HG02588 (cell line): ENCODE measurements at regions not wholly inside any gene's neighbourhood (a gene's known extent, or its start where the extent isn't known, plus 50 kb on each side); places are given as distances from the start of the nearest gene placed in this dataset.
"Not testable (repeated sequence)": the region's sequence is repeated elsewhere in the genome, so short reads cannot be mapped to it uniquely, and the experiment has no call there.

ENCODE experiments used
- ATAC-seq: cut with Tn5 transposase; IDR thresholded peaks from one replicate; pipeline ENCODE4 v1.9.1; 2021; ENCODE audit warnings: mild to moderate bottlenecking, moderate library complexity; ENCODE audit not compliant: unreplicated experiment

- ATAC-seq: no peak
These were observed 522.2 kb upstream of the NR3C2 start for GRCh38 chr4:148964456-148964855.

- ATAC-seq: no peak
These were observed 520.5 kb upstream of the NR3C2 start for GRCh38 chr4:148962539-148963290.

DNA sequence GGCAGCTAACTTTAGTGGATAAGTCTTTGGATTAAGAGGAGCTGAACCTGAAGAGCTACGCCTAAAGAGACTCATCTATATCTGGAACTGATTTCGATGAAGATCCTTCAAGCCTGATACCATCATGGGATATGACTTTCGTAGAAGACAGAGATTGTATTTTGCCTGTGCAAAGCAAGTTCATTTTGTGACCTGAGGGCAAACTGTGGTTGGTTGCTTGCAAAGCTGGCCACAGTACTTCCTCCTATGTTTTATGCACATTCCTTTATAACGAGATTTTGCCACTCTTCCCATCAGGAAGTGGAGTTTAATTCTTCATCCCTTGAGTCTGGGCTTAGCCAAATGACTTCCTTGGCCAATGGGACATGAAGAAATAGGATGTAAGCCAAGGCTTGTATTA, 519.3 kb upstream of the NR3C2 start:
- ATAC-seq: no peak

DNA sequence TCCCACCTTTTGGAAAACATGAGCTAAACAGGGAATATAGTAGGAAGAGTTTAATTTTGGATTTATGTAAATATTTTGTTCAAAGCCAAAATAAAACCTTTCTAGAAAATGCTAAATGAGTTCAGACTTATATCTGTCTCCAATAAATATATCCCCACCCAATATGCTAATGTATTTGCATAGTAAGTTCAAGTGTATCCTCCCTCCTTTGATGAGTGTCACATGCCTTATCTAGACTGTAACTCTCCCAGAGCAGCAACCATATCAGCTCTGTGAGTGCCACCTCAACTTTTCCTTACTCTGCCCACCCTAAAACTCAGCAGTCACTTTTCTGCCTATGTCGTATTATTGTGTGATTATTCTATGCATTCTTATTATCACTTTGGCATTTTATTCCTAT, 516.1 kb upstream of the NR3C2 start:
- no peak for ATAC-seq

- no peak for ATAC-seq
These were observed 513.5 kb upstream of the NR3C2 start for GRCh38 chr4:148955564-148956297.

DNA sequence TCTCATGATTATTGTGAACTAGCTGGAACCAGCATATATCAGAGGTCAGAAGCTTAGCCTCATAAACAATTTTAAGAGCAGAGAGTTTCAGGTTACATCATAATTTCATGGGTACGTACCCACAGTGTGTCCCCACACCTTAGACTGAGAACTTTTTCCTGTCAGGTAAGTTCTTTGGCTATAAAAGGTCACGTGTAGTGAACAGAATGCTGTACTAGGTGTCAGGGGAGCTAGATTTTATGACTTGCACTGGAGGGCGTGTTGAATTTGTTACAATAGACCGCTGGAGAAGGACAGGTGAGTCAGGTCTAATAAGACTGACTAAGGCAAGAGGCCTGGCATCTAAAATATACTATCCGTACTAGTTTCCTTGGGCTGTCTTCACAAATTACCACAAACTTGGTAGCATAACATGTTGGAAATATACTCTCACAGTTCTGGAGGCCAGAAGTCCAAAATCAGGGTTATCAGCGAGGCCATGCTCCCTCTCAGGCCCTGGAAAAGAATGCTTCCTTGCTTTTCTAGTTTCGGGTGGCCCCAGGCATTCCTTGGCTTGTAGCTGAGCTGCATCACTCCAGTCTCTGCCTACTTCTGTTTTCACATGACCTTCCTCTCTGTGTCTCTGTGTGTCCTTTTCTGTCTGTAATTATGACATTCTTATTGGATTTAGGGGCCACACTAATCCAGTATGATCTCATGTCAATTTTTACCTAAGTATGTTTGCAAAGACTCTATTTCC, 512.0 kb upstream of the NR3C2 start:
- ATAC-seq: no peak

GRCh38 chr4:148951346-148951745, 509.1 kb upstream of the NR3C2 start:
- no peak for ATAC-seq

DNA sequence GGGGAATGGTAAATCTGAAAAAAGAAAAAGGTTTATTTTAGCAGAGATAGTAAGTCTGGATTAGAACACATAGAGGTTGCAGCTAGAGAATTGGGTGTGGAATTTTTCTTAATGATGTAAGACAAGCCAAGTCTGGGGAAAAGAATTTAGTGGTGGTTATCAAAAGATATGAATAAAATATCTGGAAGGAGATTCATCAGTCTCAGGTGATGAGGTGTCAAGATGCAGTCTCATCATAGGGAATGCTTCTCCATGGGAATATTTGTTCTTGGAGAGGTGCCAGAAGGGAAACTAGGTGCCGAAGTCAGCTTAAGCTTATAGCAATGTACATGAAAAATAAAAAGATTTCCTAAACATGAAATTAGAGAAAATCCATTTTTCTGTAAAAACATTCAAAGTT, 504.1 kb upstream of the NR3C2 start:
- ATAC-seq: no peak

DNA sequence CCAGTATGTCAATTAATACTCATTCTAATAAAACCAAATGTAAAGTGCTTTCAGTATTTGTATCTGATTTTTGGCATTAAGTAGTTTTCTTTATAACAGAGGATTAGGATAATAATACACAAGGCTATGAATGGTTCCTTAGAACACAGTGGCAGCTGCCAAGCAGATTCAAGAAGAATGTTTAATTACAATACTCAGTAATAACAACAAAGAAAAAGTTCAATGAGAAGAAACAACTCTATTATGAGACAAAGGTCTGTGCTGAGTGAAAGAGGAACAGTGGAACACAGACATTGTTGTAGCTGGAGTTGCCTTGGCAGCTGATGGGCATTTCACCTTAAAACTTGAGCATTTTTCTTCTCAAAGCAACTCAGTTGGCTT, 502.6 kb upstream of the NR3C2 start:
- no peak for ATAC-seq

DNA sequence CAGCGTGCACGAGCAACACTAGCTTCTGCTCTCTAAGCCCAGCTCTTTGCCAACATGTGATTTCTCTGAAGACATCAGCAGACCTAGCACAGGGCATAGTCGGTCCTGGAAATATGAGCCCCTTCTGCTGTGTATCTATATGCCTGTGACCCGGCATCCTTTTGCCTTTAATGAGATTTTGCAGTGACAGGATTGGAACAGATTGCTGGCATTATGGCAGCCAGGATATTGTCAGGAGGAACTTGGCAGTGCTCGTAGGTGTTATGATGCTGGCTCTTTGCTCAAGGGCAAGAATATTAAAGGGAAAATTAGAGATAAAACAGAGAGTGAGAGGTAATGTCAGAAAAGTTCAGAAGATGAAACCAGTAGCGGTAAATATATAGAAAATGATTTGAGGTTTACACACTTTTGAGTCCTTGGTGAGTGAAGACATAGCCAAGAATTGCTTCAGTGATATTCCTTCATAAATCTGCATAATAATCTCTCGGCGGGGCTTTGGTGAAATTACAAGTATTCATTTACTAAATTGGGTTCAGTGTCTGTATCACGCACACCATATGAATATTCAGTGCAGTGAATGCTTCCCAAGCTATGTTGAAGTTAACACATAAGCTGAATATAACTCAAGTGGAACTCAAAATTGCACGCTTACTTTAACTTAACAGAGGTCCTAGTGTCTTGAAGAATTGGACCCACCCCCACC, 502.1 kb upstream of the NR3C2 start:
- no peak for ATAC-seq

DNA sequence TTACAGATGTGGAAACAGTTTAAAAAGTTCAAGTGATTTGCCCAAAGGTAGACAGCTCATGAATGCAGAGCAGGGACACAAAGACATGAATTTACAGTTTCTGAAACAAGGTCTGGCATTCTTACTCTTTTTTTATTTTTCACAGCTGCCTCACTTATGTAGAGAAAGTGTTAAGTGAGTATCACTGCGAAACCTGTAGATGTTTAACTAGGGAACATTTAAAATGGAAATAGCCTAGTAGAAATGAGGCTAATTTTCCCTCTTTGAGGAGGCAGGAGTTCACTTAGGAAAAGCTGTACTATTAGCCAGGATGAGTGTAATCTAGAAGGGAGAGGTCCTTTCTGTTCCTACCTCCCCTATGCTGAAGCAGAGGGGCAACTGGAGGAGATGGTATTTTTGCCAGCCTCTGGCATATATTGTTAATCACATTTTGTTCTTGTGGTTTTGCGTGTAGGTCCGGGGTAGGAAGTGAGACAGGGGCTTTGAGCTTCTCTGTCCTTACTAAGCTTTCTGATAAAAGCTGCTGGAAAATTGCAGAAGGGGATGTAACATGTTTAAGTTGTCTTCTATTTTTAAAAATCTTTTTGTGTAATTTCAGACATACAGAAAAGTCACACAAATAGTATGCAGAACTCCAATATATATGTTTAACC, 492.8 kb upstream of the NR3C2 start:
- ATAC-seq: no peak

DNA sequence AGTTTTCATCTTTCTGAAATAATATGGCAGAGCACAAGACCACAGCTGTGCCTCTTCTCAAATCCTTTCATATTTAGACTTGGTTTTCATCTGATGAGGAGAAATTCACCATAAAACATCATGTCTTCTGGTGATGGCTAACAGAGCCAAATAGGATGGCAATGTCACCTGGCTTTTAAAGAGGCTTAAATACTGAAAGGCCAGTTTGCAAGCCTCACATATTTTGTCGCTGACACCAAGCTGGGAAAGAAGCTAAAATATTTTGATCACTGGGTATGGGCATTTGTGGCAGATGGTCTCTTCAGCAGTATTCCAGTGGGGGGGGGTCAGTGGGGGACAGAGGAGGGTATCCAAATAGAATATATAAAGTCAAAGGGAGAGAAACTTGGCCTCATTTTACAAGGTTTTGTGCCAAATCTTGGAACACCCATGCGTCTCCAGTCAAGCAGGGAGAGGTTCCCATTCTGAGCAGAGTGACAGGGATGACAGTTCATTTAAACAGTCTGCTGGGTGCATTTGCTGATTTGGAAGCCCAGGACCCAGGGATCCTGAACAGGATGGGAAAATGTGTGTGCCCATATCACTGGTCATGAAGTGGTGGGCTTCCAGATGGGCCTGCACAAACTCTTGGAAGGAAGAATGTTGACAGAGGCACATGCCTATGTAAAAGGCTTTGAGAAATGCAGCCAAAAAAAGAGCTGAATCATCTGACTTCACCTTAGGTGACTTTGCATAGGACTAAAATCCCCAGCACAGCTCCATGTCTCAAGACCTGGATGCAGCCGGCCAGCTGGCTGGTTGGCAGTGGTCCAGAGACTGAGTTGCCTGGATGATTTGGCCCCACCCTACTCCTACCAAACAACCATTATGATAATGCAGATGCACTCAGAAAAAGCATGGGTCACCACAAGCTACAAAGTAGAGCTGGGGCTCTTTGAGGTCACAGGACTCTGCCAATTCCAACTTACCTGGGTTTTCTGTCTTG, 484.4 kb upstream of the NR3C2 start:
- ATAC-seq: no peak

GRCh38 chr4:148923881-148924280, 481.7 kb upstream of the NR3C2 start:
- ATAC-seq: no peak

DNA sequence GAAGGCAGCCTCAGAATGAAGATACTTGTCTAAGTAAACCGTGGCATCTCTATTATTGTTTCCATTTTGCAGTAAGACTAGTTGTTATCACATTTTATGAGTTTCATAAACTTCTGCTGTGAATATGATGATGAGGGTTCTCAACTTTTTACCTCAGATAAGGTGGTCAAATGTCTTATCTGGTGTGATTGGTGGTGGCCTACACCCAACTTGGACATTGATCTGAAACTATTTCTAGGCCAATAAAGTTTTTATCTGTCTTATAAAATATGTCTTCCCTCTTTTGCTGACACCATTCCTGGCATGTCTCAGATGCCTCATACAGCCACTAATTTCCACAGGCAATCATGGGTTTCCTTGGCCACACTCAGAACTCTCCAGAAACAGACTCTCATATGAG, 480.3 kb upstream of the NR3C2 start:
- no peak for ATAC-seq

DNA sequence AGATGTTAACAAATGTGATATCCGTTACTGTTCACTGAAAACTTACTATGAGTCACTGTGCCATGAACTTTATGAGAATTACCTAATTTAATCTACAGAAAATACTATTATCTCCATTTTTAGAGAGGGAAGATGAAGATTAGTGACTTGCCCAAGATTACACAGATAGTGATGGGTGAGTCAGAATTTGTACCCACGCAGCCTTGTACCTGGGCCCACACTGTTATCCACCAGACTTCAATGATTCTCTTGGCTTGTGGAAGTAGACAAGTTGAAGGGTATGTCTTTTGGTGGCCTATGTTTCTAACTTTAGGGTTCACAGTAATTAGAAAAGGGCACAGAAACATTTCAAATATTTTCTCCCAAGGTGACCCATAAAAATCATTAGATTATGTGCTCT, 472.5 kb upstream of the NR3C2 start:
- ATAC-seq: no peak

- ATAC-seq: no peak
These were observed 472.1 kb upstream of the NR3C2 start for GRCh38 chr4:148914301-148914700.

DNA sequence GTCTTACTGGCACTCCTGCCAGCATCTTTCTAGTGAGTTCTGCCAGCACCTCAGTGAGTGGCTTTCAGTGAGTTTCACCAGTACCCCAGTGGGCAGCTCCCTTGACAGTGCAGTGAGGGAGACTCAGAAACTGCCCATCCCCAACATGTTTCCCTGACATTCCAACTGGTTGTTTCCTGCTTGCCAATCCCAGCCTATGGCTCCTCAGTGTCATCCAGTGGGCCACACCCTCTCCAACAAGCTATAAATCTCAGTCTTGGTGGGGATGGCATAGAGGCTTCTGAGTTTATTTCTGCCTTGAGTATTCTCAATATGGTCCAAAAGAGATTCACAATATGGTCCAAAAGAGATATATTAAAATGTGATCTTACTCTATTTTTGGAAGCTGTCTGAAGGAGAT, 461.2 kb upstream of the NR3C2 start:
- no peak for ATAC-seq

DNA sequence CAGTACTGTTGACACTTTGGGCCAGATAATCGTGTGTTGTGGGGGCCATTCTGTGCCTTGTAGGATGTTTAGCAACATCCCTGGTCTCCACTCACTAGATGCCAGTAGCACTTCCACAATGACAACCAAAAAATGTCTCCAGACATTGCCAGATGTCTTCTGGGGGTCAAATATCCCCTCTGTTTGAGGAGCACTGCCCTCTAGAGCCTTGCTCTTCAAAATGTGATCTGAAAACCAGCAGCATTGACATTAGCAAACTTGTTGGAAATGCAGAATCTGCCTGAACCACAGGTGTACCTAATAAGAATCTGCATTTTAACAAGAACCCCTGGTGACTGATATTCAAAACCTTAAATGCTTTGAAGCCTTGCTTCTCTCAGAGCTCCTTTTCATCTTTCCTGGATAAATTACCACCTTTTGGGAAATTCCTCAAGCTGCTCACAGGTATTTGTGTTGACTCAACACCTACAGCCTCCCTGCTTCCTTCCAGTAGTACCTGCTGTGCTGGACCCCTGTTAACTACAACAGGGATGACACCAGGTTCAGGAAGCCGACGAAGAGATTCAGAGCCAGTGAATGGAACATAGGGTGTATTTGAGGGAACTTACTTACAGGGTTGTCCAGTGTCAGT, 459.0 kb upstream of the NR3C2 start:
- no peak for ATAC-seq

DNA sequence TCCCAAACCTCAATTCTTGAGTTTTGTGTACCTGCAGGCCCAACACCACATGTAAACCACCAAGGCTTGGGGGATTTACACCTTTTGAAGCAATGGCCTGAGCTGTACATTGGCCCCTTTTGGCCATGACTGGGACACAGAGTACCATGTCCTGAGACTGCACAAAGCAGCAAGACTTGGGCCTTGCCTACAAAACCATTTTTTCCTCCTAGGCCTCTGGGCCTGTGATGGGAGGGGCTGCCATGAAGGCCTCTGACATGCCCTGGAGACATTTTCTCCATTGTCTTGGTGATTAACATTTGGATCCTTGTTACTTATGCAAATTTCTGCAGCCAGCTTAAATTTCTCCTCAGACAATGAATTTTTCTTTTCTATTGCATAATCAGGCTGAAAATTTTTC, 455.9 kb upstream of the NR3C2 start:
- not testable (repeated sequence) for ATAC-seq
